WERI-Rb-1 (cell line): ENCODE measurements at regions not wholly inside any gene's neighbourhood (a gene's known extent, or its start where the extent isn't known, plus 50 kb on each side); places are given as distances from the start of the nearest gene placed in this dataset.

Experiments
- DNase-seq: peaks from one replicate; pipeline ENCODE4 v3.0.0-alpha.2; 2020
- H3K27ac ChIP-seq: fragments of 250-450 bp; sonication (Bioruptor Pico); 2 replicates; pipeline ENCODE4 v1.5.1; 2020; ENCODE audit warnings: mild to moderate bottlenecking, moderate library complexity
- H3K27me3 ChIP-seq: fragments of 250-450 bp; sonication (Bioruptor Pico); 2 replicates; pipeline ENCODE4 v1.5.1; 2021; ENCODE audit warnings: mild to moderate bottlenecking, low read depth, moderate library complexity; ENCODE audit not compliant: insufficient read depth, severe bottlenecking
- H3K36me3 ChIP-seq: fragments of 250-450 bp; sonication (Bioruptor Pico); 2 replicates; pipeline ENCODE4 v1.5.1; 2020; ENCODE audit warnings: mild to moderate bottlenecking, moderate library complexity
- H3K4me3 ChIP-seq: 2 replicates; pipeline ENCODE4 v1.5.1; 2011; ENCODE audit warnings: low read depth, mild to moderate bottlenecking, control low read depth, low read length
- H3K9me3 ChIP-seq: fragments of 250-450 bp; sonication (Bioruptor Pico); 2 replicates; pipeline ENCODE4 v1.5.1; 2021; ENCODE audit warnings: mild to moderate bottlenecking, moderate library complexity; ENCODE audit not compliant: severe bottlenecking
- TF ChIP-seq, protein P1 (sequence below): IDR thresholded peaks from 2 replicates; pipeline ENCODE4 v1.5.1; 2011; ENCODE audit warnings: low read depth, mild to moderate bottlenecking, control low read depth, inconsistent platforms, low read length

DNA sequence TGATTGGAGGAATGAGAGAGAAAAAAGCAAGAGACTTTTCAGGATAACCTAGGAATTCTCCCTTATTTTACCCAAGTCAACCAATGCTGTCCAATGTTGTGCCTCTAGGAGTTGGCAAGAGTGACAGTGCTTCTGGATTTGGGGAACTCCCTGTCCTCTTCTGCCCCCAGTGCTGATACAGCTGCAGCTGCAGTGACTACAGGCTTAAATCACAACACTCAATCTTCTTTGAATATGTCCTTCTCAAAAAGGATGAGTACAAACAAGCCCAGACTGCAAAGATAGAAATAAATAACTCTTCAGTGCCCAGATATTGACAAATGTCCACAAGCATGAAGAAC, 141.0 kb upstream of the COL21A1 start:
- Histone ChIP-seq H3K27ac (no peak overlapping the region), H3K4me3 (no peak overlapping the region), H3K27me3 (no peaks in the 10 kb centered on the region), H3K9me3 (no peaks in the 10 kb centered on the region), H3K36me3 (no peaks in the 10 kb centered on the region)
- TF ChIP-seq, protein P1, sequence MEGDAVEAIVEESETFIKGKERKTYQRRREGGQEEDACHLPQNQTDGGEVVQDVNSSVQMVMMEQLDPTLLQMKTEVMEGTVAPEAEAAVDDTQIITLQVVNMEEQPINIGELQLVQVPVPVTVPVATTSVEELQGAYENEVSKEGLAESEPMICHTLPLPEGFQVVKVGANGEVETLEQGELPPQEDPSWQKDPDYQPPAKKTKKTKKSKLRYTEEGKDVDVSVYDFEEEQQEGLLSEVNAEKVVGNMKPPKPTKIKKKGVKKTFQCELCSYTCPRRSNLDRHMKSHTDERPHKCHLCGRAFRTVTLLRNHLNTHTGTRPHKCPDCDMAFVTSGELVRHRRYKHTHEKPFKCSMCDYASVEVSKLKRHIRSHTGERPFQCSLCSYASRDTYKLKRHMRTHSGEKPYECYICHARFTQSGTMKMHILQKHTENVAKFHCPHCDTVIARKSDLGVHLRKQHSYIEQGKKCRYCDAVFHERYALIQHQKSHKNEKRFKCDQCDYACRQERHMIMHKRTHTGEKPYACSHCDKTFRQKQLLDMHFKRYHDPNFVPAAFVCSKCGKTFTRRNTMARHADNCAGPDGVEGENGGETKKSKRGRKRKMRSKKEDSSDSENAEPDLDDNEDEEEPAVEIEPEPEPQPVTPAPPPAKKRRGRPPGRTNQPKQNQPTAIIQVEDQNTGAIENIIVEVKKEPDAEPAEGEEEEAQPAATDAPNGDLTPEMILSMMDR = no peak
- DNase-seq = no peak

DNA sequence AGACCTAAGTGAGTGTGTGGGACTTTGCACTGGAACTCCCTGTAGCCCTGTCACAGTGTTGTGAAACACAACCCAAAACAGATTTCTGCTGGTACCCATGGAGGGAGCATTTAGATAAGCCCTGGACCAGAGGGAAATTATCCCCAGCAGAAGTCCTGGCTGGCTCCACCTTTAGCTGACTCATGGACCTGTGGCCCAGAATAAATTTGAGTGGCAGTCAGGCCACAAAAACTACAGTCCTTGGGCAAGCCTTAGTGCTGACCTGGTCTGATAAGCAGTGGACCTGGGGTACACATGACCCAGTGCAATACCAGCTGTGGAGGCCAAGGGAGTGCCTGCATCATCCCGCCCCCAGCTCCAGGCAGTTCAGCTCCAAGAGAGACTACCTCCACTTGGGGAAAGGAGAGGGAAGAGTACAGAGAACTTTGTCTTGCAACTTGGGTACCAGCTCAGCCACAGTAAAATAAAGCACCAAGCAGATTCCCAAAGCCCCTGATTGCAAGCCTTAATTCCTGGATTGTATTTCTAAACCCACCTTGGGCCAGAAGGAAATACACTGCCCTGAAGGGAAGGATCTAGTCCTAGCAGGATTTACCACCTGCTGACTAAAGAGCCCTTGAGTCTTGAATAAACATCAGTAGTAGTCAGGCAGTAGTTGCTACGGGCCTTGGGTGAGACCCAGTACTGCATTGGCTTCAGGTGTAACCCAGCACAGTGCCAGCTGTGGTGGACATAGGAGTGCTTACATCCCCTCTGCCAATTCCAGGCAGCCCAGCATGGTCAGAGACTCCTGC, 140.4 kb upstream of the COL21A1 start:
- Histone ChIP-seq H3K27ac (no peak overlapping the region), H3K4me3 (no peak overlapping the region), H3K9me3 (no peaks in the 10 kb centered on the region), H3K36me3 (no peaks in the 10 kb centered on the region), H3K27me3 (no peaks in the 10 kb centered on the region)
- no peak for DNase-seq
- TF ChIP-seq, protein P1 = no peak

DNA sequence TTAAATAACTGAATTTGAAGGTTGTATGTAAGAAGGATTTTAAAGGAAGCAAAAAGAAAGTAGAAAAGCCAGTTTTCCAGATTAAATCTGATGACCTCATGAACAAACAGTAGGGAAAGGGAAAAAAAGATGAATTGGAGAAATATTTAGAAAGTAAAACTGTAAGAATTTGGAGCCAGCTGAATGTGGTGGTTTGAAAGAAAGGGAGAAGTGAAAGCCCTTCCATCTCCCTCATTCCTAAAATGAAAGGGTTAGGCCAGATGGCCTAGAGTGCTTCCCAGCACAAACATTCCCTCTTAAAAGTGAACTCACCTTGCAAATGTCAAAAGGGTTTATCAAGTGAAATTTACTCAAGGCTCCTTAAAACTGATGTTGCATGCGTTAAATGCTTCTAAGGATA, 139.3 kb upstream of the COL21A1 start:
- Histone ChIP-seq H3K27ac (no peak overlapping the region), H3K36me3 (no peaks in the 10 kb centered on the region), H3K9me3 (no peaks in the 10 kb centered on the region), H3K4me3 (no peak overlapping the region), H3K27me3 (no peaks in the 10 kb centered on the region)
- TF ChIP-seq, protein P1 = no peak
- no peak for DNase-seq

DNA sequence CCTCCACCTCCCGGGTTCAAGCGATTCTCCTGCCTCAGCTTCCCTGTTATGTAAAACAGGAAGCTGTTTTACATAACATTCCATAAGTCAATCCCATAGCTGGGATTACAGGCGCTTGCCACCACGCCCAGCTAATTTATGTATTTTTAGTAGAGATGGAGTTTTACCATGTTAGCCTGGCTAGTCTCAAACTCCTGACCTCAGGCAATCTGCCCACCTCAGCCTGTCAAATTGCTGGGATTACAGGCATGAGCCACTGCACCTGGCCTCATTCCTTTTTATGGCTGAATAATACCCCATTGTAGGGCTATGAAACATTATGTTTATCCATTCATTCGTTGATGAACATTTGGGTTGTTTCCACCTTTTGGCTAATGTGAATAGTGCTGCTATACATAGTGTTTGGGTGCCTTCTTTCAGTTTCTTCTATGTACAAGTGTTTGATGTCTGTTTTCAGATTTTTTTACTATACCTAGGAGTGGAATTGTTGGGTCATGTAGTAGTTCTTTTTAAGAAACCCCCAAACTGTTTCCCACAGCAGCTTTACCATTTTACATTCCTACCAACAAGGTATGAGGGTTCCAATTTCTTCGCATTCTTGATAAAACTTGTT, 138.7 kb upstream of the COL21A1 start:
- Histone ChIP-seq H3K27ac (no peak overlapping the region), H3K27me3 (no peaks in the 10 kb centered on the region), H3K9me3 (no peaks in the 10 kb centered on the region), H3K36me3 (no peaks in the 10 kb centered on the region), H3K4me3 (no peak overlapping the region)
- TF ChIP-seq, protein P1 = no peak
- no peak for DNase-seq

DNA sequence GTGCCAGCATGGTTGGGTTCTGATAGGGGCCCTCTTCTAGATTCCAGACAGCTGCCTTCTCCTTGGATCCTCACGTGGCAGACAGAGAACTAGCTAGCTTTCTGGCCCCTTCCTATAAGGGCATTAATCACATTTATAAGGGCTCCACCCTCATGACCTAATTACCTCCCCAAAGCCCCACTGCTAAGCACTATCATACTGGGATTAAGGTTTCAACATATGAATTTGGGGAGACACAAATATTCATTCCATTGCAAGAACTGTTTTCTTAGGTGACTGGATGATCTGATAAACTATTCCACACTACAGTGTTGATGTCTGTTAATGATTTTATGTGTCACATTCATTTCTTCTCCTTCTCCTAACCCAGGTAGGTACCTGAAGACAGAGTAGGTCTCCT, 135.8 kb upstream of the COL21A1 start:
- Histone ChIP-seq H3K9me3 (peaks cover 4% of the 10 kb centered on the region), H3K27ac (no peak overlapping the region), H3K27me3 (no peaks in the 10 kb centered on the region), H3K4me3 (no peak overlapping the region), H3K36me3 (no peaks in the 10 kb centered on the region)
- TF ChIP-seq, protein P1 = no peak
- no peak for DNase-seq
